ENCODE measurements at regions not wholly inside any gene's neighbourhood (a gene's known extent, or its start where the extent isn't known, plus 50 kb on each side); places are given as distances from the start of the nearest gene placed in this dataset.

GRCh38 chr14:87309557-87309956 lies 683.4 kb downstream of the GALC start:
- no peaks in the 10 kb centered on the region for H3K9me3 ChIP-seq
- H3K4me3 ChIP-seq = no peak overlapping the region
- ATAC-seq (no peak), DNase-seq (no peak)
- intact Hi-C loops (cut with DNase I) = no loop called here
- H3K27ac ChIP-seq = no peak overlapping the region
- H3K27me3 ChIP-seq = no peaks in the 10 kb centered on the region
- H3K4me1 ChIP-seq = no peaks in the 10 kb centered on the region
- TF ChIP-seq CTCF (IDR thresholded peaks at IDR 0.05) (no peak), POLR2A (IDR thresholded peaks at IDR 0.05) (no peak)
- no peaks in the 10 kb centered on the region for H3K36me3 ChIP-seq (replicated peaks in 1 of 2; ENCODE audit: insufficient read depth in 1 of 2, low read depth in 2 of 2)
- WGBS, 2 donors = 62 to 73% methylated on average over 2 of the region's 2 CpGs

- Histone ChIP-seq H3K27ac (no peak overlapping the region), H3K9me3 (no peaks in the 10 kb centered on the region), H3K36me3 (replicated peaks in 1 of 2; ENCODE audit: insufficient read depth in 1 of 2, low read depth in 2 of 2) (no peaks in the 10 kb centered on the region), H3K4me1 (no peaks in the 10 kb centered on the region), H3K4me3 (no peak overlapping the region), H3K27me3 (no peaks in the 10 kb centered on the region)
- no peak for TF ChIP-seq POLR2A (IDR thresholded peaks at IDR 0.05)
- no peak for TF ChIP-seq CTCF (IDR thresholded peaks at IDR 0.05)
- no peak for ATAC-seq
- 84 to 85% methylated on average over 1 of the region's 1 CpG for WGBS, 2 donors
- intact Hi-C loops (cut with DNase I) = no loop called here
- no peak for DNase-seq
These were observed 686.4 kb downstream of the GALC start for GRCh38 chr14:87306409-87307168.

- H3K9me3 ChIP-seq = no peaks in the 10 kb centered on the region
- intact Hi-C loops (cut with DNase I) = no loop called here
- no peak overlapping the region for H3K4me3 ChIP-seq
- TF ChIP-seq CTCF (IDR thresholded peaks at IDR 0.05) (no peak), POLR2A (IDR thresholded peaks at IDR 0.05) (no peak)
- DNase-seq = no peak
- H3K27ac ChIP-seq = no peak overlapping the region
- WGBS, 2 donors = 66 to 68% methylated on average over 3 of the region's 3 CpGs
- no peak for ATAC-seq
- H3K4me1 ChIP-seq = no peaks in the 10 kb centered on the region
- H3K27me3 ChIP-seq = no peaks in the 10 kb centered on the region
- no peaks in the 10 kb centered on the region for H3K36me3 ChIP-seq (replicated peaks in 1 of 2; ENCODE audit: insufficient read depth in 1 of 2, low read depth in 2 of 2)
These were observed 687.6 kb downstream of the GALC start for GRCh38 chr14:87305345-87305744.

- no peaks in the 10 kb centered on the region for H3K4me1 ChIP-seq
- no peaks in the 10 kb centered on the region for H3K27me3 ChIP-seq
- H3K4me3 ChIP-seq = no peak overlapping the region
- DNase-seq (no peak), ATAC-seq (no peak)
- intact Hi-C loops (cut with DNase I) = no loop called here
- H3K9me3 ChIP-seq = no peaks in the 10 kb centered on the region
- TF ChIP-seq POLR2A (IDR thresholded peaks at IDR 0.05) = no peak
- no peak for TF ChIP-seq CTCF (IDR thresholded peaks at IDR 0.05)
- H3K36me3 ChIP-seq (replicated peaks in 1 of 2; ENCODE audit: insufficient read depth in 1 of 2, low read depth in 2 of 2) = no peaks in the 10 kb centered on the region
- H3K27ac ChIP-seq = no peak overlapping the region
These were observed 688.6 kb downstream of the GALC start for GRCh38 chr14:87304404-87304803.

GRCh38 chr14:87286826-87287225 lies 706.2 kb downstream of the GALC start:
- Histone ChIP-seq H3K36me3 (replicated peaks in 1 of 2; ENCODE audit: insufficient read depth in 1 of 2, low read depth in 2 of 2) (no peaks in the 10 kb centered on the region), H3K27me3 (no peaks in the 10 kb centered on the region), H3K4me3 (no peak overlapping the region), H3K9me3 (no peaks in the 10 kb centered on the region), H3K27ac (no peak overlapping the region), H3K4me1 (peaks cover 3% of the 10 kb centered on the region)
- intact Hi-C loops (cut with DNase I) = no loop called here
- ATAC-seq = no peak
- 69 to 71% methylated on average over 1 of the region's 1 CpG for WGBS, 2 donors
- no peak for DNase-seq
- TF ChIP-seq POLR2A (IDR thresholded peaks at IDR 0.05) = no peak
- no peak for TF ChIP-seq CTCF (IDR thresholded peaks at IDR 0.05)

Data from body of pancreas (tissue), 4 donors.